Peyer's patch (tissue), 4 donors: ENCODE measurements at regions not wholly inside any gene's neighbourhood (a gene's known extent, or its start where the extent isn't known, plus 50 kb on each side); places are given as distances from the start of the nearest gene placed in this dataset.

ENCODE experiments used
- POLR2A ChIP-seq, 2 donors: fragments of 450-650 bp; IDR thresholded peaks; one replicate each; pipeline ENCODE4 v1.5.1; 2017; ENCODE audit warnings: antibody characterized with exemption in 2 of 2, mild to moderate bottlenecking in 2 of 2, moderate library complexity in 2 of 2
- TF ChIP-seq, protein P1 (sequence below), 6 experiments: fragments of 450-650 bp in 4 of 6; fragments of 200-600 bp in 2 of 6; sonication (generic) in 1 of 6; IDR thresholded peaks; one replicate each; pipeline ENCODE4 v1.5.1; 2017 to 2019; ENCODE audit warnings: antibody characterized with exemption in 6 of 6, mild to moderate bottlenecking in 3 of 6, moderate library complexity in 1 of 6

DNA sequence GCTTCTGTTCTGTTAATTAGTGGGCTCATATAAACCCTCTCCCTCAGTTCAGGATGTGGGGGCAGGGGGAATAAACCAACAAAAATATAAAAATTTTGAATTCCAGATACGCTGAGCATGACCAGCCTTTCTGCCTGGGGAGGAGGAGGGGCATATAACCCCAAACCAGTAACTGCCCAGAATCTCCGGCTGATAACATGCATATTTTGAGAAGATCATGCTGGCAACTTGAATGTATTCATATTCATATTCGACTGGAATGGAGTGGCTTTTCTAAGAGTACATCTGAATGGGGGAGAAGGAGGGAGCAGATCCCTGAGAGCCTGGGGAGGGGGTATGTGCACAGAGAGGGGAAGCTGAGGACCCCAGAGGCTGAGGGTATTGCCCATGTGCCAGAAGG is 54.5 kb upstream of the LCTL start:
- TF ChIP-seq, protein P1, sequence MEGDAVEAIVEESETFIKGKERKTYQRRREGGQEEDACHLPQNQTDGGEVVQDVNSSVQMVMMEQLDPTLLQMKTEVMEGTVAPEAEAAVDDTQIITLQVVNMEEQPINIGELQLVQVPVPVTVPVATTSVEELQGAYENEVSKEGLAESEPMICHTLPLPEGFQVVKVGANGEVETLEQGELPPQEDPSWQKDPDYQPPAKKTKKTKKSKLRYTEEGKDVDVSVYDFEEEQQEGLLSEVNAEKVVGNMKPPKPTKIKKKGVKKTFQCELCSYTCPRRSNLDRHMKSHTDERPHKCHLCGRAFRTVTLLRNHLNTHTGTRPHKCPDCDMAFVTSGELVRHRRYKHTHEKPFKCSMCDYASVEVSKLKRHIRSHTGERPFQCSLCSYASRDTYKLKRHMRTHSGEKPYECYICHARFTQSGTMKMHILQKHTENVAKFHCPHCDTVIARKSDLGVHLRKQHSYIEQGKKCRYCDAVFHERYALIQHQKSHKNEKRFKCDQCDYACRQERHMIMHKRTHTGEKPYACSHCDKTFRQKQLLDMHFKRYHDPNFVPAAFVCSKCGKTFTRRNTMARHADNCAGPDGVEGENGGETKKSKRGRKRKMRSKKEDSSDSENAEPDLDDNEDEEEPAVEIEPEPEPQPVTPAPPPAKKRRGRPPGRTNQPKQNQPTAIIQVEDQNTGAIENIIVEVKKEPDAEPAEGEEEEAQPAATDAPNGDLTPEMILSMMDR (IDR thresholded peaks at IDR 0.05), result no peak
- TF ChIP-seq POLR2A (IDR thresholded peaks at IDR 0.05), result no peak
